ENCODE measurements at regions not wholly inside any gene's neighbourhood (a gene's known extent, or its start where the extent isn't known, plus 50 kb on each side); places are given as distances from the start of the nearest gene placed in this dataset.

- no peak overlapping the region for H3K4me2 ChIP-seq (ENCODE audit: control insufficient read depth, extremely low read depth, insufficient read depth, low read depth, low read length)
- no peak overlapping the region for H3K4me3 ChIP-seq (ENCODE audit: control insufficient read depth in 2 of 3, extremely low read depth in 1 of 3, insufficient read depth in 2 of 3, low read depth in 1 of 3, low read length in 3 of 3)
- no peaks in the 10 kb centered on the region for H3K9me3 ChIP-seq (ENCODE audit: control insufficient read depth, low read depth, low read length)
- TF ChIP-seq CTCF (optimal IDR thresholded peaks at IDR 0.05 in 1 of 3, IDR thresholded peaks at IDR 0.05 in 1 of 3, conservative IDR thresholded peaks at IDR 0.05 in 1 of 3; ENCODE audit: extremely low read depth in 1 of 3, insufficient read depth in 2 of 3, low read length in 3 of 3) (no peak), EZH2 (IDR thresholded peaks at IDR 0.05; ENCODE audit: low read length) (no peak)
- H3K9ac ChIP-seq (ENCODE audit: control insufficient read depth, extremely low read depth, insufficient read depth, low read length), result no peak overlapping the region
- no peak overlapping the region for H3K27ac ChIP-seq (ENCODE audit: control insufficient read depth, insufficient read depth, low read length)
- no peaks in the 10 kb centered on the region for H3K9me1 ChIP-seq (ENCODE audit: control insufficient read depth, extremely low read depth, insufficient read depth, low read length)
- no peak for FAIRE-seq
- no peak overlapping the region for H2AFZ ChIP-seq (ENCODE audit: control insufficient read depth, low read length)
- H3K4me1 ChIP-seq (ENCODE audit: control insufficient read depth, extremely low read depth, insufficient read depth, low read length), result no peaks in the 10 kb centered on the region
- no peak for DNase-seq (ENCODE audit: low read depth, low spot score)
- dilution Hi-C loops (cut with MboI; ENCODE audit: extremely low pct_ligation_motif_present, low sequenced_read_pairs), result no loop called here
- H3K27me3 ChIP-seq (ENCODE audit: control insufficient read depth, extremely low read depth, insufficient read depth, low read length), result no peaks in the 10 kb centered on the region
- no peaks in the 10 kb centered on the region for H3K36me3 ChIP-seq (ENCODE audit: control insufficient read depth in 2 of 2, extremely low read depth in 1 of 2, insufficient read depth in 2 of 2, low read length in 2 of 2)
- no peaks in the 10 kb centered on the region for H4K20me1 ChIP-seq (ENCODE audit: control insufficient read depth, extremely low read depth, insufficient read depth, low read length)
- no peaks in the 10 kb centered on the region for H3K79me2 ChIP-seq (ENCODE audit: control insufficient read depth, insufficient read depth, low read length)
Observed at GRCh38 chr13:26502826-26503225, 54.7 kb upstream of the WASF3 start.

GRCh38 chr13:26503826-26504594 is 53.5 kb upstream of the WASF3 start:
- Histone ChIP-seq H3K27me3 (ENCODE audit: control insufficient read depth, extremely low read depth, insufficient read depth, low read length) (no peaks in the 10 kb centered on the region), H3K36me3 (ENCODE audit: control insufficient read depth in 2 of 2, extremely low read depth in 1 of 2, insufficient read depth in 2 of 2, low read length in 2 of 2) (no peaks in the 10 kb centered on the region), H3K79me2 (ENCODE audit: control insufficient read depth, insufficient read depth, low read length) (no peaks in the 10 kb centered on the region), H2AFZ (ENCODE audit: control insufficient read depth, low read length) (no peak overlapping the region), H3K4me2 (ENCODE audit: control insufficient read depth, extremely low read depth, insufficient read depth, low read depth, low read length) (no peak overlapping the region), H3K4me3 (ENCODE audit: control insufficient read depth in 2 of 3, extremely low read depth in 1 of 3, insufficient read depth in 2 of 3, low read depth in 1 of 3, low read length in 3 of 3) (no peak overlapping the region), H3K4me1 (ENCODE audit: control insufficient read depth, extremely low read depth, insufficient read depth, low read length) (no peaks in the 10 kb centered on the region), H3K27ac (ENCODE audit: control insufficient read depth, insufficient read depth, low read length) (no peak overlapping the region), H3K9me1 (ENCODE audit: control insufficient read depth, extremely low read depth, insufficient read depth, low read length) (no peaks in the 10 kb centered on the region), H3K9me3 (ENCODE audit: control insufficient read depth, low read depth, low read length) (no peaks in the 10 kb centered on the region), H4K20me1 (ENCODE audit: control insufficient read depth, extremely low read depth, insufficient read depth, low read length) (no peaks in the 10 kb centered on the region), H3K9ac (ENCODE audit: control insufficient read depth, extremely low read depth, insufficient read depth, low read length) (no peak overlapping the region)
- DNase-seq (ENCODE audit: low read depth, low spot score) (no peak), FAIRE-seq (no peak)
- TF ChIP-seq EZH2 (IDR thresholded peaks at IDR 0.05; ENCODE audit: low read length) (no peak), CTCF (optimal IDR thresholded peaks at IDR 0.05 in 1 of 3, IDR thresholded peaks at IDR 0.05 in 1 of 3, conservative IDR thresholded peaks at IDR 0.05 in 1 of 3; ENCODE audit: extremely low read depth in 1 of 3, insufficient read depth in 2 of 3, low read length in 3 of 3) (no peak)
- dilution Hi-C loops (cut with MboI; ENCODE audit: extremely low pct_ligation_motif_present, low sequenced_read_pairs), result no loop called here
